B cell (primary cell): ENCODE measurements at regions not wholly inside any gene's neighbourhood (a gene's known extent, or its start where the extent isn't known, plus 50 kb on each side); places are given as distances from the start of the nearest gene placed in this dataset.

Source experiments
- ATAC-seq: fragments of 200-7000 bp; cut with Tn5 transposase; one replicate; pipeline ENCODE4 v1.10.0; 2021; ENCODE audit warnings: low read depth, mild to moderate bottlenecking, moderate number of reproducible peaks, moderate library complexity
- CTCF ChIA-PET: fragments of 350-600 bp; sonication (Branson Sonifier 250); formaldehyde crosslinking; loops from one replicate; lab custom pipeline; 2021; ENCODE audit warnings: antibody characterized with exemption, inconsistent platforms; lab: Charles Lee
- POLR2A ChIA-PET: fragments of 350-600 bp; sonication (Branson Sonifier 250); formaldehyde crosslinking; loops from one replicate; lab custom pipeline; 2021; ENCODE audit warnings: antibody characterized with exemption; lab: Charles Lee
- DNase-seq: peaks from one replicate; pipeline ENCODE4 v3.0.0; 2013
- H2AFZ ChIP-seq: 2 replicates; pipeline ENCODE4 v1.6.1; 2012; ENCODE audit warnings: mild to moderate bottlenecking, low read depth, low read length; ENCODE audit not compliant: insufficient read depth, poor library complexity, severe bottlenecking
- H3K27ac ChIP-seq, 2 donors: 1 replicate in 1 of 2; 2 replicates in 1 of 2; pipeline ENCODE4 v1.5.1; 2012 to 2013; ENCODE audit warnings: low read length in 2 of 2, mild to moderate bottlenecking in 2 of 2, moderate library complexity in 1 of 2
- H3K27me3 ChIP-seq, 4 experiments: fragments of 200-600 bp in 1 of 4; sonication (generic) in 1 of 4; replicated peaks in 1 of 4; 1 replicate in 2 of 4; 2 replicates in 2 of 4; pipeline versions ENCODE4 v1.6.1 to v1.7.0; 2013 to 2016; ENCODE audit warnings: low read length in 3 of 4, mild to moderate bottlenecking in 2 of 4, mixed read lengths in 1 of 4, moderate library complexity in 1 of 4; ENCODE audit not compliant: insufficient read depth in 4 of 4, control insufficient read depth in 3 of 4; ENCODE audit errors: control extremely low read depth in 1 of 4
- H3K36me3 ChIP-seq, 2 experiments: replicated peaks in 1 of 2; 1 replicate in 1 of 2; 2 replicates in 1 of 2; pipeline versions ENCODE4 v1.6.1 to v1.7.1; 2013; ENCODE audit warnings: low read length in 1 of 2; ENCODE audit not compliant: insufficient read depth in 2 of 2, control insufficient read depth in 1 of 2; ENCODE audit errors: control extremely low read depth in 1 of 2, extremely low read depth in 1 of 2
- H3K4me1 ChIP-seq, 2 donors: fragments of 200-600 bp in 1 of 2; sonication (generic) in 1 of 2; 1 replicate in 1 of 2; 2 replicates in 1 of 2; pipeline versions ENCODE4 v1.5.1 to v1.6.1; 2013 to 2017; ENCODE audit warnings: low read length in 2 of 2; ENCODE audit not compliant: control insufficient read depth in 2 of 2, insufficient read depth in 2 of 2
- H3K4me2 ChIP-seq: replicated peaks from 2 replicates; pipeline ENCODE3; 2012; ENCODE audit warnings: mild to moderate bottlenecking, low read depth, low read length; ENCODE audit not compliant: poor library complexity, severe bottlenecking
- H3K4me3 ChIP-seq, 5 experiments: fragments of 200-600 bp in 1 of 5; sonication (generic) in 1 of 5; 1 replicate in 3 of 5; 2 replicates in 2 of 5; pipeline versions ENCODE4 v1.5.1 to v1.7.0; 2011 to 2016; ENCODE audit warnings: low read length in 4 of 5, mild to moderate bottlenecking in 4 of 5, low read depth in 2 of 5, control low read depth in 1 of 5, moderate library complexity in 1 of 5; ENCODE audit not compliant: insufficient read depth in 1 of 5; ENCODE audit errors: control extremely low read depth in 1 of 5, extremely low read depth in 1 of 5
- H3K79me2 ChIP-seq: fragments of 200-600 bp; sonication (generic); one replicate; pipeline ENCODE4 v1.6.0; 2016; ENCODE audit warnings: low read length; ENCODE audit not compliant: control insufficient read depth, insufficient read depth
- H3K9ac ChIP-seq: fragments of 200-600 bp; sonication (generic); 2 replicates; pipeline ENCODE4 v1.6.1; 2017; ENCODE audit warnings: mild to moderate bottlenecking, low read length, moderate library complexity
- H3K9me3 ChIP-seq, 3 donors: one replicate each; pipeline versions ENCODE4 v1.6.1 to v1.7.1; 2013; ENCODE audit warnings: low read length in 2 of 3; ENCODE audit not compliant: control insufficient read depth in 2 of 3, insufficient read depth in 1 of 3; ENCODE audit errors: control extremely low read depth in 1 of 3
- H4K20me1 ChIP-seq: 2 replicates; pipeline ENCODE4 v1.6.0; 2012; ENCODE audit warnings: mild to moderate bottlenecking, low read length; ENCODE audit not compliant: insufficient read depth, control insufficient read depth, poor library complexity, severe bottlenecking
- H3K27ac Mint-ChIP-seq: one replicate; pipeline ENCODE4 v1.8.0; 2021; ENCODE audit warnings: mixed read lengths
- H3K27me3 Mint-ChIP-seq: one replicate; pipeline ENCODE4 v1.8.0; 2021; ENCODE audit warnings: mixed read lengths
- H3K4me1 Mint-ChIP-seq: one replicate; pipeline ENCODE4 v1.8.0; 2021; ENCODE audit warnings: mixed read lengths
- H3K4me3 Mint-ChIP-seq: one replicate; pipeline ENCODE4 v1.8.0; 2021; ENCODE audit warnings: mixed read lengths
- H3K9me3 Mint-ChIP-seq: one replicate; pipeline ENCODE4 v1.8.0; 2022; ENCODE audit warnings: mixed read lengths; ENCODE audit not compliant: insufficient read depth
- CTCF ChIP-seq: fragments of 200-600 bp; IDR thresholded peaks from one replicate; pipeline ENCODE4 v1.8.0; 2022; ENCODE audit warnings: antibody characterized with exemption, mild to moderate bottlenecking
- EZH2 ChIP-seq: IDR thresholded peaks from 2 replicates; pipeline ENCODE4 v1.6.1; 2012; ENCODE audit warnings: borderline replicate concordance, low read depth, mild to moderate bottlenecking, moderate library complexity, low read length; ENCODE audit not compliant: insufficient read depth, poor library complexity, severe bottlenecking
- WGBS: methylation state at CpG from one replicate; pipeline ENCODE4 v1.1.5; 2013; ENCODE audit warnings: missing lambda C conversion rate; ENCODE audit not compliant: insufficient coverage; 5-methylcytosine and 5-hydroxymethylcytosine counted together
- intact Hi-C: fragments of 100-400 bp; cut with micrococcal nuclease; formaldehyde crosslinking; loops from one replicate; pipeline ENCODE4 v1.10.0; 2022

DNA sequence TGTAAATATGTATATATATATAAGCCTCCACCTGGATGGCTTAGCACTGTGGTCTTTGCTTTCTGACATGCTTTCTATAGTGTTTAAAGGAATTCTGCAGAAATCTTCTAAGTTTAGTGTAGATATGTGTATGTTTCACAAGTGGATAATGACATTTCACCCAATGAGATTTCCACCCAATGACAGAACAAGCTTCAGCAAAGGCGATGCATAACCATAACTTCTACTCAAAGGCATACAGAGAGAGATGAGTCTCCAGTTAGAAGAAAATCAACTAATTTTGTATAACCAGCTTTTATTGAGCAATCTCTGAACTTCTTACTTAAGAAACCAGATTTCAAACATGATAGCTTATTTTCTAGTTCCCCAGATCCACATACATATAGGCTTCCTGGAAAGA, 134.0 kb downstream of the DYRK2 start:
- no peaks in the 10 kb centered on the region for H3K27me3 Mint-ChIP-seq
- H4K20me1 ChIP-seq = no peaks in the 10 kb centered on the region
- H3K27ac ChIP-seq = no peak overlapping the region
- H3K27ac Mint-ChIP-seq = no peak overlapping the region
- H3K4me3 Mint-ChIP-seq = no peak overlapping the region
- H3K27me3 ChIP-seq = no peaks in the 10 kb centered on the region
- H3K9ac ChIP-seq = no peak overlapping the region
- peaks cover 8 to 24% of the 10 kb centered on the region in 2 donors for H3K4me1 ChIP-seq
- no peak for DNase-seq
- no peaks in the 10 kb centered on the region for H3K36me3 ChIP-seq
- ChIA-PET CTCF (no interaction called here), POLR2A (no interaction called here)
- intact Hi-C loops = no loop called here
- ATAC-seq = no peak
- H2AFZ ChIP-seq = no peak overlapping the region
- no peak overlapping the region for H3K4me2 ChIP-seq
- no peak overlapping the region for H3K4me3 ChIP-seq
- no CpG with 5 or more reads among the region's 1 CpG for WGBS
- peaks cover 0 to 2% (median 0%) of the 10 kb centered on the region in 3 donors for H3K9me3 ChIP-seq
- TF ChIP-seq CTCF (no peak), EZH2 (no peak)
- no peaks in the 10 kb centered on the region for H3K9me3 Mint-ChIP-seq
- peaks cover 30% of the 10 kb centered on the region for H3K4me1 Mint-ChIP-seq
- H3K79me2 ChIP-seq = no peaks in the 10 kb centered on the region

GRCh38 chr12:67783393-67783792, 134.8 kb downstream of the DYRK2 start:
- Mint-ChIP-seq H3K4me3 (no peak overlapping the region), H3K27me3 (no peaks in the 10 kb centered on the region), H3K4me1 (peaks cover 30% of the 10 kb centered on the region), H3K9me3 (no peaks in the 10 kb centered on the region), H3K27ac (no peak overlapping the region)
- H3K9me3 ChIP-seq = no peaks in the 10 kb centered on the region
- intact Hi-C loops = no loop called here
- H3K4me1 ChIP-seq = peaks cover 8 to 24% of the 10 kb centered on the region in 2 donors
- no peaks in the 10 kb centered on the region for H4K20me1 ChIP-seq
- no peak for DNase-seq
- TF ChIP-seq CTCF = no peak
- no peak for TF ChIP-seq EZH2
- no peak for ATAC-seq
- H3K4me2 ChIP-seq = peak overlapping the region; percentile 11
- H3K27ac ChIP-seq = no peak overlapping the region
- no peaks in the 10 kb centered on the region for H3K36me3 ChIP-seq
- no peak overlapping the region for H3K4me3 ChIP-seq
- ChIA-PET POLR2A (no interaction called here), CTCF (no interaction called here)
- no peaks in the 10 kb centered on the region for H3K79me2 ChIP-seq
- WGBS = no CpG with 5 or more reads among the region's 1 CpG
- no peak overlapping the region for H3K9ac ChIP-seq
- H2AFZ ChIP-seq = no peak overlapping the region
- H3K27me3 ChIP-seq = no peaks in the 10 kb centered on the region
